ENCODE measurements at regions not wholly inside any gene's neighbourhood (a gene's known extent, or its start where the extent isn't known, plus 50 kb on each side); places are given as distances from the start of the nearest gene placed in this dataset.
A peak's percentile ranks its signal among the peaks of the same experiment; 100 is the strongest.

DNA sequence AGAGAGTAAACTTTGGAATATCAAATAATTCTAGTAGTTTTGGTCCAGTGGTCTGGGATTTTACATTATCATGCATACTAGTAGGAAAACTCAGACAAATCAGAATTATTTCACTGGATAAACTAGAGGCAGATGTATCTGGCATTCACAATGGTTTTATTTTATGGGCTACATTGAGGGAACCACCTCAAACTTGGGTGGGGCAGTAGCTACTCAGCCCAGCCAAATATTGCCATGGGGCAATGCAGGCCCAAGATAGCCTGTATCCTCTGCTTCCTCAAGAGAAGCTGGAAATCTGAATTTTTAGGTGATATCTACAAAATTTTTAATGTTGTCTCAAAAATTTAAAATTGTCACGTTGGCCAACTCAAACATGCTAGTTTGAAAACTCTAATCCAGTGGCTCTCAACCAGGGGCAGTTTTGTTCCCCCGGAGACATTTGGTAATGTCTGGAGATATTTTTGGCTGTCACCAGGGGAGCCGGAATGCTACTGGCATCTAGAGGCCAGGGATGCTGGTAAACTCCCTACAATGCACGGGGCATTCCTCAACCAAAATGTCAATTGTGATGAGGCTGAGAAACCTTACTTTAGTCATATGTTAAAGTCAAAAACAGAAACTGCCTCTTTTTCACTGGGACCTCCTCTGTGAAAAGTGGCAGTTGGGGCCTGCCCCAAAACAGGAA lies 172.8 kb upstream of the SPRED2 start:
- Histone ChIP-seq H3K27me3 (replicated peaks in 1 of 4; ENCODE audit: control extremely low read depth in 1 of 4, control insufficient read depth in 3 of 4, insufficient read depth in 4 of 4, low read length in 3 of 4) (no peaks in the 10 kb centered on the region), H4K20me1 (ENCODE audit: control insufficient read depth, insufficient read depth, low read length, poor library complexity, severe bottlenecking) (no peaks in the 10 kb centered on the region), H3K27ac (ENCODE audit: low read length in 2 of 2) (peak overlapping the region; percentile 75 to 78), H3K4me1 (ENCODE audit: control insufficient read depth in 2 of 2, insufficient read depth in 2 of 2, low read length in 2 of 2) (peaks cover 56 to 60% of the 10 kb centered on the region in 2 donors), H3K4me3 (ENCODE audit: control extremely low read depth in 1 of 5, extremely low read depth in 1 of 5, insufficient read depth in 1 of 5, low read depth in 2 of 5, low read length in 4 of 5) (peak overlapping the region in 1 of 5 experiments; percentile 23), H3K79me2 (ENCODE audit: control insufficient read depth, insufficient read depth, low read length) (no peaks in the 10 kb centered on the region), H2AFZ (ENCODE audit: insufficient read depth, low read depth, low read length, poor library complexity, severe bottlenecking) (peak overlapping the region; percentile 30), H3K9me3 (ENCODE audit: control extremely low read depth in 1 of 3, control insufficient read depth in 2 of 3, insufficient read depth in 1 of 3, low read length in 2 of 3) (no peaks in the 10 kb centered on the region), H3K36me3 (replicated peaks in 1 of 2; ENCODE audit: control extremely low read depth in 1 of 2, control insufficient read depth in 1 of 2, extremely low read depth in 1 of 2, insufficient read depth in 2 of 2, low read length in 1 of 2) (no peaks in the 10 kb centered on the region), H3K9ac (ENCODE audit: low read length) (peak overlapping the region; percentile 24), H3K4me2 (replicated peaks; ENCODE audit: low read depth, low read length, poor library complexity, severe bottlenecking) (peak overlapping the region; percentile 61)
- no peak for TF ChIP-seq EZH2 (IDR thresholded peaks at IDR 0.05; ENCODE audit: borderline replicate concordance, insufficient read depth, low read depth, low read length, poor library complexity, severe bottlenecking)
- no peak for TF ChIP-seq CTCF (IDR thresholded peaks at IDR 0.05)
- CTCF ChIA-PET: interaction anchor here (2.1 kb wide), 1 partner anchor 32 kb away, joined by 8 read pairs; no protein-coding TSS in a partner anchor
- Mint-ChIP-seq H3K27ac (peak overlapping the region; percentile 80), H3K4me1 (peaks cover 75% of the 10 kb centered on the region), H3K9me3 (ENCODE audit: insufficient read depth) (no peaks in the 10 kb centered on the region), H3K4me3 (peak overlapping the region; percentile 68), H3K27me3 (no peaks in the 10 kb centered on the region)
- 57% methylated on average over 1 of the region's 4 CpGs for WGBS (ENCODE audit: insufficient coverage)
- POLR2A ChIA-PET: no interaction called here
- intact Hi-C loops (cut with micrococcal nuclease): no loop called here
- DNase-seq: no peak
- no peak for ATAC-seq (ENCODE audit: low read depth)

DNA sequence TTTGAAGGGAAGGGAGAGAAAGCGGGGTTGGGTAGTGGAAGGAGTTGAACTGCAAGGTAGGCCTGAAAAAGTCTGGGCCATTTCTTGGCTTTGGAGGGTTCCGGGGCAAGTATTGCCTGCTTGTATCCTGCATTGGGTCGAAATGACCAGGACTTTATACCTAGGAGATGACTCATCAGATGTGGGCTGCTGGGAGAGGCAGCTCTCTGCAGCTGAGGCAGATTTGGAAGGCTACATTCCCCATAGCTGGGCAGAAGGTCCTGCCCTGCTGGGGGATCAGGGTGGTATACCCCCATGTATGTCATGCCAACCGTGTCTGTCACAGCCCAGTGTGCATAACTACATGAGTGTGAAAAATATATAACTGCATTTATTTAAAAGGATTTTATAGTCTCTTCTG lies 171.8 kb upstream of the SPRED2 start:
- Histone ChIP-seq H4K20me1 (ENCODE audit: control insufficient read depth, insufficient read depth, low read length, poor library complexity, severe bottlenecking) (no peaks in the 10 kb centered on the region), H3K9me3 (ENCODE audit: control extremely low read depth in 1 of 3, control insufficient read depth in 2 of 3, insufficient read depth in 1 of 3, low read length in 2 of 3) (no peaks in the 10 kb centered on the region), H3K27ac (ENCODE audit: low read length in 2 of 2) (peak overlapping the region in 1 of 2 donors; percentile 78), H3K4me1 (ENCODE audit: control insufficient read depth in 2 of 2, insufficient read depth in 2 of 2, low read length in 2 of 2) (peaks cover 56 to 58% of the 10 kb centered on the region in 2 donors), H3K27me3 (replicated peaks in 1 of 4; ENCODE audit: control extremely low read depth in 1 of 4, control insufficient read depth in 3 of 4, insufficient read depth in 4 of 4, low read length in 3 of 4) (no peaks in the 10 kb centered on the region), H3K4me3 (ENCODE audit: control extremely low read depth in 1 of 5, extremely low read depth in 1 of 5, insufficient read depth in 1 of 5, low read depth in 2 of 5, low read length in 4 of 5) (peak overlapping the region in 1 of 5 experiments; percentile 12), H3K4me2 (replicated peaks; ENCODE audit: low read depth, low read length, poor library complexity, severe bottlenecking) (peak overlapping the region; percentile 61), H3K36me3 (replicated peaks in 1 of 2; ENCODE audit: control extremely low read depth in 1 of 2, control insufficient read depth in 1 of 2, extremely low read depth in 1 of 2, insufficient read depth in 2 of 2, low read length in 1 of 2) (no peaks in the 10 kb centered on the region), H3K79me2 (ENCODE audit: control insufficient read depth, insufficient read depth, low read length) (no peaks in the 10 kb centered on the region), H3K9ac (ENCODE audit: low read length) (no peak overlapping the region), H2AFZ (ENCODE audit: insufficient read depth, low read depth, low read length, poor library complexity, severe bottlenecking) (peak overlapping the region; percentile 30)
- peak overlapping the region; percentile 60 for H3K4me3 Mint-ChIP-seq
- ChIA-PET POLR2A (no interaction called here), CTCF (no interaction called here)
- no peak for TF ChIP-seq EZH2 (IDR thresholded peaks at IDR 0.05; ENCODE audit: borderline replicate concordance, insufficient read depth, low read depth, low read length, poor library complexity, severe bottlenecking)
- TF ChIP-seq CTCF (IDR thresholded peaks at IDR 0.05): no peak
- no peaks in the 10 kb centered on the region for H3K9me3 Mint-ChIP-seq (ENCODE audit: insufficient read depth)
- intact Hi-C loops (cut with micrococcal nuclease): no loop called here
- peak overlapping the region; percentile 80 for H3K27ac Mint-ChIP-seq
- DNase-seq (no peak), ATAC-seq (ENCODE audit: low read depth) (no peak)
- no peaks in the 10 kb centered on the region for H3K27me3 Mint-ChIP-seq
- WGBS (ENCODE audit: insufficient coverage): 100% methylated on average over 3 of the region's 4 CpGs
- H3K4me1 Mint-ChIP-seq: peaks cover 72% of the 10 kb centered on the region

All from B cell (primary cell).